Trophoblast cell (in vitro differentiated cells and primary cell): ENCODE measurements at regions not wholly inside any gene's neighbourhood (a gene's known extent, or its start where the extent isn't known, plus 50 kb on each side); places are given as distances from the start of the nearest gene placed in this dataset.

ENCODE experiments used
- DNase-seq, 2 donors: peaks; one replicate each; pipeline ENCODE4 v3.0.0-alpha.2; 2016
- H2AFZ ChIP-seq: 2 replicates; pipeline ENCODE4 v1.6.1; 2013; ENCODE audit warnings: low read length, moderate library complexity, mild to moderate bottlenecking; ENCODE audit not compliant: insufficient read depth, poor library complexity
- H2AK5ac ChIP-seq: 2 replicates; pipeline ENCODE4 v1.6.1; 2013; ENCODE audit warnings: mild to moderate bottlenecking, low read length
- H2BK120ac ChIP-seq: 2 replicates; pipeline ENCODE4 v1.6.1; 2013; ENCODE audit warnings: low read length, mild to moderate bottlenecking, moderate library complexity; ENCODE audit not compliant: insufficient read depth, poor library complexity
- H2BK12ac ChIP-seq: 2 replicates; pipeline ENCODE4 v1.6.1; 2013; ENCODE audit warnings: mild to moderate bottlenecking, low read length, moderate library complexity
- H2BK5ac ChIP-seq: 2 replicates; pipeline ENCODE4 v1.6.1; 2013; ENCODE audit warnings: low read length, low read depth, moderate library complexity, mild to moderate bottlenecking; ENCODE audit not compliant: poor library complexity
- H3K14ac ChIP-seq: 2 replicates; pipeline ENCODE4 v1.6.1; 2013; ENCODE audit warnings: mild to moderate bottlenecking, low read length
- H3K18ac ChIP-seq: 2 replicates; pipeline ENCODE4 v1.6.1; 2013; ENCODE audit warnings: mild to moderate bottlenecking, low read length
- H3K23ac ChIP-seq: 2 replicates; pipeline ENCODE4 v1.6.1; 2013; ENCODE audit warnings: low read length
- H3K27ac ChIP-seq: 2 replicates; pipeline ENCODE4 v1.5.1; 2013; ENCODE audit warnings: low read depth, mild to moderate bottlenecking, inconsistent platforms, low read length, moderate library complexity
- H3K27me3 ChIP-seq: 2 replicates; pipeline ENCODE4 v1.6.1; 2013; ENCODE audit warnings: inconsistent platforms, mild to moderate bottlenecking, low read length, moderate library complexity; ENCODE audit not compliant: insufficient read depth
- H3K36me3 ChIP-seq, 2 experiments: 1 replicate in 1 of 2; 2 replicates in 1 of 2; pipeline ENCODE4 v1.6.1; 2013; ENCODE audit warnings: low read length in 2 of 2, mild to moderate bottlenecking in 2 of 2, moderate library complexity in 1 of 2; ENCODE audit not compliant: insufficient read depth in 2 of 2, control insufficient read depth in 1 of 2
- H3K4ac ChIP-seq: 2 replicates; pipeline ENCODE4 v1.6.1; 2013; ENCODE audit warnings: low read depth, mild to moderate bottlenecking, low read length, moderate library complexity
- H3K4me1 ChIP-seq, 2 experiments: 1 replicate in 1 of 2; 2 replicates in 1 of 2; pipeline ENCODE4 v1.6.1; 2013; ENCODE audit warnings: low read length in 2 of 2, mild to moderate bottlenecking in 2 of 2, moderate library complexity in 1 of 2; ENCODE audit not compliant: insufficient read depth in 2 of 2, control insufficient read depth in 1 of 2
- H3K4me2 ChIP-seq: 2 replicates; pipeline ENCODE4 v1.6.1; 2013; ENCODE audit warnings: inconsistent platforms, mild to moderate bottlenecking, low read length, moderate library complexity
- H3K4me3 ChIP-seq: 2 replicates; pipeline ENCODE4 v1.5.1; 2013; ENCODE audit warnings: mild to moderate bottlenecking, low read depth, low read length, inconsistent platforms
- H3K79me1 ChIP-seq: one replicate; pipeline ENCODE4 v1.6.1; 2013; ENCODE audit warnings: low read length
- H3K79me2 ChIP-seq: 2 replicates; pipeline ENCODE4 v1.6.1; 2013; ENCODE audit warnings: low read length, mild to moderate bottlenecking; ENCODE audit not compliant: control insufficient read depth, insufficient read depth, poor library complexity
- H3K9ac ChIP-seq: 2 replicates; pipeline ENCODE4 v1.6.1; 2013; ENCODE audit warnings: mild to moderate bottlenecking, low read length
- H3K9me3 ChIP-seq: 2 replicates; pipeline ENCODE4 v1.6.1; 2013; ENCODE audit warnings: low read depth, mild to moderate bottlenecking, control low read depth, inconsistent platforms, low read length; ENCODE audit not compliant: insufficient read depth
- H4K12ac ChIP-seq: 2 replicates; pipeline ENCODE4 v1.6.1; 2013; ENCODE audit warnings: low read depth, mild to moderate bottlenecking, low read length, moderate library complexity
- H4K8ac ChIP-seq: 2 replicates; pipeline ENCODE4 v1.6.1; 2013; ENCODE audit warnings: low read depth, mild to moderate bottlenecking, low read length, moderate library complexity
- H4K91ac ChIP-seq: one replicate; pipeline ENCODE4 v1.6.1; 2013; ENCODE audit warnings: low read depth, mild to moderate bottlenecking, low read length, moderate library complexity
- WGBS: extraction: QIAGEN DNeasy Blood & Tissue Kit; methylation state at CpG from one replicate; pipeline ENCODE4 v1.1.7; 2013; ENCODE audit warnings: missing lambda C conversion rate; ENCODE audit not compliant: insufficient read length, insufficient coverage; ENCODE audit errors: extremely low coverage; 5-methylcytosine and 5-hydroxymethylcytosine counted together

GRCh38 chr12:47349137-47350061 is 269.6 kb upstream of the AMIGO2 start:
- H3K14ac ChIP-seq = no peak overlapping the region
- H3K9me3 ChIP-seq = no peaks in the 10 kb centered on the region
- H4K8ac ChIP-seq = no peak overlapping the region
- H4K12ac ChIP-seq = no peak overlapping the region
- no peak overlapping the region for H4K91ac ChIP-seq
- H3K4me2 ChIP-seq = no peak overlapping the region
- no peaks in the 10 kb centered on the region for H3K79me1 ChIP-seq
- H3K27ac ChIP-seq = no peak overlapping the region
- H3K4ac ChIP-seq = no peak overlapping the region
- no peak overlapping the region for H2BK12ac ChIP-seq
- H3K4me1 ChIP-seq = peaks cover 0 to 3% of the 10 kb centered on the region in 2 experiments
- no peak overlapping the region for H2BK120ac ChIP-seq
- WGBS = no CpG with 5 or more reads among the region's 5 CpGs
- H3K79me2 ChIP-seq = no peaks in the 10 kb centered on the region
- no peak for DNase-seq
- no peak overlapping the region for H2AK5ac ChIP-seq
- H2AFZ ChIP-seq = no peak overlapping the region
- no peak overlapping the region for H3K18ac ChIP-seq
- no peaks in the 10 kb centered on the region for H3K27me3 ChIP-seq
- no peak overlapping the region for H3K23ac ChIP-seq
- no peak overlapping the region for H3K4me3 ChIP-seq
- H3K9ac ChIP-seq = no peak overlapping the region
- no peaks in the 10 kb centered on the region for H3K36me3 ChIP-seq
- no peak overlapping the region for H2BK5ac ChIP-seq

GRCh38 chr12:47348206-47348605 is 268.4 kb upstream of the AMIGO2 start:
- Histone ChIP-seq H2BK120ac (no peak overlapping the region), H4K8ac (no peak overlapping the region), H3K27me3 (no peaks in the 10 kb centered on the region), H3K36me3 (no peaks in the 10 kb centered on the region), H2BK5ac (no peak overlapping the region), H4K12ac (no peak overlapping the region), H3K9ac (no peak overlapping the region), H3K4me1 (no peaks in the 10 kb centered on the region), H3K79me2 (no peaks in the 10 kb centered on the region), H3K9me3 (no peaks in the 10 kb centered on the region), H3K23ac (no peak overlapping the region), H3K4ac (no peak overlapping the region), H2BK12ac (no peak overlapping the region), H2AK5ac (no peak overlapping the region), H3K4me3 (no peak overlapping the region), H2AFZ (no peak overlapping the region), H3K18ac (no peak overlapping the region), H4K91ac (no peak overlapping the region), H3K4me2 (no peak overlapping the region), H3K79me1 (no peaks in the 10 kb centered on the region), H3K27ac (no peak overlapping the region), H3K14ac (no peak overlapping the region)
- DNase-seq = peak in 1 of 2 donors; percentile 20
- no CpG with 5 or more reads among the region's 1 CpG for WGBS

GRCh38 chr12:47346251-47347019 is 266.7 kb upstream of the AMIGO2 start:
- no peak overlapping the region for H4K12ac ChIP-seq
- no peak overlapping the region for H3K23ac ChIP-seq
- H3K4me1 ChIP-seq = no peaks in the 10 kb centered on the region
- no peaks in the 10 kb centered on the region for H3K9me3 ChIP-seq
- no peak overlapping the region for H4K8ac ChIP-seq
- no peak overlapping the region for H3K18ac ChIP-seq
- H2BK120ac ChIP-seq = no peak overlapping the region
- no peaks in the 10 kb centered on the region for H3K79me2 ChIP-seq
- H3K27me3 ChIP-seq = no peaks in the 10 kb centered on the region
- H3K14ac ChIP-seq = no peak overlapping the region
- no peak overlapping the region for H3K4ac ChIP-seq
- no peak overlapping the region for H3K9ac ChIP-seq
- no peak overlapping the region for H3K27ac ChIP-seq
- H3K4me3 ChIP-seq = no peak overlapping the region
- no peak overlapping the region for H3K4me2 ChIP-seq
- H2BK5ac ChIP-seq = no peak overlapping the region
- DNase-seq = peak; percentile 80 to 97
- no peak overlapping the region for H2AK5ac ChIP-seq
- no peaks in the 10 kb centered on the region for H3K79me1 ChIP-seq
- no peak overlapping the region for H2AFZ ChIP-seq
- H3K36me3 ChIP-seq = no peaks in the 10 kb centered on the region
- no CpG with 5 or more reads among the region's 4 CpGs for WGBS
- no peak overlapping the region for H2BK12ac ChIP-seq
- H4K91ac ChIP-seq = no peak overlapping the region

DNA sequence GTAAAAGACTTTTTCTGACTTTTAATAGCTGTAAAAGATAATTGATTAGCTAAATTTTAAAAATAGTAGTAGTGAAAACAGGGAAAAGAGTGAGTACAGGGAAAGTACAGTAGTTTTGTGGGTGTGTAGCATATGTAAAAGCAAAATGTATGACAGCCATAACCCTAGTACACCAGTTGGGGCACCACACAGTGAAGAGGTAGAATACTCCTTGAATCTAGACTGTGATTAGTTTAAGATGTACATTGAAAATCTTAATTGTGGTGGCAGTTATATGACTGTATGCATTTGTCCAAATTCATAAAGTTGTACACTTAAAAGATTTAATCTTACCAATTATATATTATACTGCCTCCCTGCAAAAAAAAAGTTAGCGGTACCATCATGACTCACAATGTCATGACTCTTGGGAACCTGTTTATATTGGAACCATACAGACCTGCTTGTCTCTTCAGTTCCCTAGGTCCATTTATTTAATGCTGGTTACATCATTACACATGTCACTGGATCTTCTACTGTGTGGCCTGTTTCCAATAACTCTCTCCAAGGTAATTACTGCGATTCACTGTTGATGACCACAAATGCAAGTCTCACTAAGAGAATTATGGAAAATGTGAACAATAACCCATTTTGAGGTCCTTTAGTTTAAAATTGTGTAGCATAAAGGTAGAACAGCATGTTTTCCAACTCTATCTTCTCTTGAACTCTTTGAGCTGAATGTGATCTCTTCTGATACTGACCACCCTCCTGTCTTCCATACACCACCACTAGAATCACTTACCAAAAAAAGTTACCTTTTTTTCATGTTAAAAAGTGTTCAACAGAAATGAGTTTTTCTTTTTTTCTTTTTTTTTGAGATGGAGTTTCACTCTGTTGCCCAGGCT is 264.2 kb upstream of the AMIGO2 start:
- Histone ChIP-seq H3K4ac (no peak overlapping the region), H4K91ac (no peak overlapping the region), H3K79me2 (no peaks in the 10 kb centered on the region), H3K9ac (no peak overlapping the region), H2AK5ac (no peak overlapping the region), H3K9me3 (no peaks in the 10 kb centered on the region), H3K4me1 (no peaks in the 10 kb centered on the region), H3K4me3 (no peak overlapping the region), H2BK5ac (no peak overlapping the region), H2BK12ac (no peak overlapping the region), H3K14ac (no peak overlapping the region), H3K27ac (no peak overlapping the region), H3K4me2 (no peak overlapping the region), H3K18ac (no peak overlapping the region), H3K27me3 (no peaks in the 10 kb centered on the region), H3K36me3 (no peaks in the 10 kb centered on the region), H3K23ac (no peak overlapping the region), H2BK120ac (no peak overlapping the region), H2AFZ (no peak overlapping the region), H4K8ac (no peak overlapping the region), H3K79me1 (no peaks in the 10 kb centered on the region), H4K12ac (no peak overlapping the region)
- no CpG with 5 or more reads among the region's 2 CpGs for whole genome bisulfite sequencing
- no peak for DNase-seq
